Lower leg skin (tissue), 4 donors: ENCODE measurements at regions not wholly inside any gene's neighbourhood (a gene's known extent, or its start where the extent isn't known, plus 50 kb on each side); places are given as distances from the start of the nearest gene placed in this dataset.

Source experiments
- DNase-seq, 2 donors: peaks; one replicate each; pipeline ENCODE4 v3.0.0-alpha.2; 2019; ENCODE audit warnings: low spot score in 2 of 2
- H3K4me3 ChIP-seq: fragments of 200-600 bp; sonication (generic); 2 replicates; pipeline ENCODE4 v1.5.1; 2017; ENCODE audit warnings: mild to moderate bottlenecking, low read depth; ENCODE audit not compliant: poor library complexity, severe bottlenecking
- CTCF ChIP-seq, 3 donors: fragments of 450-650 bp; IDR thresholded peaks; one replicate each; pipeline ENCODE4 v1.5.1; 2016; ENCODE audit warnings: antibody characterized with exemption in 3 of 3, mild to moderate bottlenecking in 3 of 3, moderate library complexity in 2 of 3
- POLR2A ChIP-seq, 2 donors: fragments of 450-650 bp; IDR thresholded peaks; one replicate each; pipeline ENCODE4 v1.6.1; 2016 to 2017; ENCODE audit warnings: antibody characterized with exemption in 2 of 2, mild to moderate bottlenecking in 1 of 2, moderate library complexity in 1 of 2
- WGBS, 2 donors: methylation state at CpG; one replicate each; pipeline ENCODE4 v1.1.5; 2018; 5-methylcytosine and 5-hydroxymethylcytosine counted together
- intact Hi-C: fragments of 100-400 bp; cut with DNase I; formaldehyde crosslinking; loops from one replicate; pipeline ENCODE4 v1.15.0; 2023; ENCODE audit warnings: low total_unique reads

- H3K4me3 ChIP-seq = no peak overlapping the region
- intact Hi-C loops = no loop called here
- WGBS, 2 donors = 63 to 65% methylated on average over 8 of the region's 8 CpGs
- no peak for DNase-seq
- no peak for TF ChIP-seq POLR2A (IDR thresholded peaks at IDR 0.05)
- TF ChIP-seq CTCF (IDR thresholded peaks at IDR 0.05) = no peak
These were observed 344.4 kb downstream of the WDR11 start for GRCh38 chr10:121195524-121195910.

GRCh38 chr10:121199081-121199480 lies 347.9 kb downstream of the WDR11 start:
- no peak for TF ChIP-seq POLR2A (IDR thresholded peaks at IDR 0.05)
- H3K4me3 ChIP-seq = no peak overlapping the region
- intact Hi-C loops = no loop called here
- DNase-seq = no peak

GRCh38 chr10:121205625-121206024 lies 354.5 kb downstream of the WDR11 start:
- no peak for DNase-seq
- WGBS, 2 donors = 63 to 81% methylated on average over 2 of the region's 2 CpGs

GRCh38 chr10:121211446-121211845 lies 360.3 kb downstream of the WDR11 start:
- 91 to 92% methylated on average over 2 of the region's 2 CpGs for WGBS, 2 donors
- TF ChIP-seq POLR2A (IDR thresholded peaks at IDR 0.05) (no peak), CTCF (IDR thresholded peaks at IDR 0.05) (no peak)
- intact Hi-C loops = no loop called here
- no peak for DNase-seq
- H3K4me3 ChIP-seq = no peak overlapping the region

More at GRCh38 chr10:121205625-121206024, 354.5 kb downstream of the WDR11 start:
- intact Hi-C loops = no loop called here
- TF ChIP-seq POLR2A (IDR thresholded peaks at IDR 0.05) = no peak
- TF ChIP-seq CTCF (IDR thresholded peaks at IDR 0.05) = no peak
- H3K4me3 ChIP-seq = no peak overlapping the region

GRCh38 chr10:121213437-121213836 lies 362.3 kb downstream of the WDR11 start:
- H3K4me3 ChIP-seq = no peak overlapping the region
- no peak for DNase-seq
- TF ChIP-seq CTCF (IDR thresholded peaks at IDR 0.05) (no peak), POLR2A (IDR thresholded peaks at IDR 0.05) (no peak)
- intact Hi-C loops = no loop called here
- 88 to 94% methylated on average over 4 of the region's 4 CpGs for WGBS, 2 donors

- H3K4me3 ChIP-seq = no peak overlapping the region
- DNase-seq = no peak
- WGBS, 2 donors = 50 to 71% methylated on average over 2 of the region's 2 CpGs
These were observed 365.1 kb downstream of the WDR11 start for GRCh38 chr10:121216295-121216694.

More at GRCh38 chr10:121216295-121216694, 365.1 kb downstream of the WDR11 start:
- TF ChIP-seq CTCF (IDR thresholded peaks at IDR 0.05) (no peak), POLR2A (IDR thresholded peaks at IDR 0.05) (no peak)
- intact Hi-C loops = no loop called here
